ENCODE measurements at regions not wholly inside any gene's neighbourhood (a gene's known extent, or its start where the extent isn't known, plus 50 kb on each side); places are given as distances from the start of the nearest gene placed in this dataset.

GRCh38 chr3:83670416-83670815 lies 1288.4 kb upstream of the CADM2 start:
- TF ChIP-seq, protein P1, sequence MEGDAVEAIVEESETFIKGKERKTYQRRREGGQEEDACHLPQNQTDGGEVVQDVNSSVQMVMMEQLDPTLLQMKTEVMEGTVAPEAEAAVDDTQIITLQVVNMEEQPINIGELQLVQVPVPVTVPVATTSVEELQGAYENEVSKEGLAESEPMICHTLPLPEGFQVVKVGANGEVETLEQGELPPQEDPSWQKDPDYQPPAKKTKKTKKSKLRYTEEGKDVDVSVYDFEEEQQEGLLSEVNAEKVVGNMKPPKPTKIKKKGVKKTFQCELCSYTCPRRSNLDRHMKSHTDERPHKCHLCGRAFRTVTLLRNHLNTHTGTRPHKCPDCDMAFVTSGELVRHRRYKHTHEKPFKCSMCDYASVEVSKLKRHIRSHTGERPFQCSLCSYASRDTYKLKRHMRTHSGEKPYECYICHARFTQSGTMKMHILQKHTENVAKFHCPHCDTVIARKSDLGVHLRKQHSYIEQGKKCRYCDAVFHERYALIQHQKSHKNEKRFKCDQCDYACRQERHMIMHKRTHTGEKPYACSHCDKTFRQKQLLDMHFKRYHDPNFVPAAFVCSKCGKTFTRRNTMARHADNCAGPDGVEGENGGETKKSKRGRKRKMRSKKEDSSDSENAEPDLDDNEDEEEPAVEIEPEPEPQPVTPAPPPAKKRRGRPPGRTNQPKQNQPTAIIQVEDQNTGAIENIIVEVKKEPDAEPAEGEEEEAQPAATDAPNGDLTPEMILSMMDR (IDR thresholded peaks at IDR 0.05), result no peak
- TF ChIP-seq POLR2A (IDR thresholded peaks at IDR 0.05), result no peak
